IMR-90 (cell line): ENCODE measurements at regions not wholly inside any gene's neighbourhood (a gene's known extent, or its start where the extent isn't known, plus 50 kb on each side); places are given as distances from the start of the nearest gene placed in this dataset.
A peak's percentile ranks its signal among the peaks of the same experiment; 100 is the strongest.

ENCODE experiments used
- ATAC-seq: fragments of 200-7000 bp; cut with Tn5 transposase; 2 replicates; pipeline ENCODE4 v1.9.1; 2020; ENCODE audit warnings: low read depth, mild to moderate bottlenecking, moderate library complexity
- BruUV-seq: library from RNA; stranded (reverse); fragments of 400-500 nt; replicated peaks from 2 replicates; lab custom pipeline; 2021; lab: Mats Ljungman, UMichigan
- CTCF ChIA-PET: fragments of 300-600 bp; formaldehyde crosslinking; extraction: SDS; loops from one replicate; lab custom pipeline; 2021; ENCODE audit warnings: antibody characterized with exemption; lab: Yijun Ruan, JAX
- POLR2A ChIA-PET: fragments of 300-600 bp; sonication (Branson Sonifier 250); formaldehyde crosslinking; loops from one replicate; lab custom pipeline; 2022; ENCODE audit warnings: antibody characterized with exemption; ENCODE audit not compliant: unreplicated experiment; lab: Charles Lee
- DNase-seq: peaks from one replicate; pipeline ENCODE4 v3.0.0; 2013
- H2AFZ ChIP-seq: replicated peaks from 2 replicates; pipeline ENCODE3; 2013; ENCODE audit warnings: low read length, mild to moderate bottlenecking; ENCODE audit not compliant: poor library complexity
- H2AK5ac ChIP-seq: 2 replicates; pipeline ENCODE4 v1.6.1; 2013; ENCODE audit warnings: low read depth, low read length, inconsistent platforms
- H2AK9ac ChIP-seq: replicated peaks from 2 replicates; pipeline ENCODE3; 2013; ENCODE audit warnings: mild to moderate bottlenecking, low read depth, low read length, moderate library complexity; ENCODE audit not compliant: poor library complexity
- H2BK120ac ChIP-seq: 2 replicates; pipeline ENCODE4 v1.6.1; 2013; ENCODE audit warnings: low read depth, low read length, inconsistent platforms
- H2BK15ac ChIP-seq: 3 replicates; pipeline ENCODE4 v1.6.1; 2013; ENCODE audit warnings: low read depth, low read length, inconsistent platforms
- H2BK20ac ChIP-seq: 2 replicates; pipeline ENCODE4 v1.6.1; 2013; ENCODE audit warnings: low read depth, mild to moderate bottlenecking, inconsistent platforms, low read length, moderate library complexity
- H2BK5ac ChIP-seq: 2 replicates; pipeline ENCODE4 v1.6.1; 2013; ENCODE audit warnings: mild to moderate bottlenecking, low read depth, low read length, inconsistent platforms; ENCODE audit not compliant: poor library complexity, severe bottlenecking
- H3K14ac ChIP-seq: replicated peaks from 2 replicates; pipeline ENCODE4 v1.6.1; 2013; ENCODE audit warnings: low read depth, low read length, inconsistent platforms
- H3K18ac ChIP-seq: 2 replicates; pipeline ENCODE4 v1.6.1; 2013; ENCODE audit warnings: low read depth, low read length, control low read depth
- H3K23ac ChIP-seq: 2 replicates; pipeline ENCODE4 v1.6.1; 2013; ENCODE audit warnings: low read depth, low read length, inconsistent platforms
- H3K27ac ChIP-seq: 2 replicates; pipeline ENCODE4 v1.5.1; 2013; ENCODE audit warnings: mild to moderate bottlenecking, control low read depth, low read length; ENCODE audit not compliant: insufficient read depth
- H3K27me3 ChIP-seq: 2 replicates; pipeline ENCODE4 v1.6.1; 2013; ENCODE audit warnings: low read length; ENCODE audit not compliant: control insufficient read depth, insufficient read depth
- H3K36me3 ChIP-seq: 2 replicates; pipeline ENCODE4 v1.6.1; 2013; ENCODE audit warnings: low read length, mixed read lengths; ENCODE audit not compliant: control insufficient read depth, insufficient read depth
- H3K4ac ChIP-seq: 2 replicates; pipeline ENCODE4 v1.6.1; 2013; ENCODE audit warnings: low read depth, low read length, inconsistent platforms
- H3K4me1 ChIP-seq: 2 replicates; pipeline ENCODE4 v1.6.1; 2013; ENCODE audit warnings: low read length, mixed read lengths; ENCODE audit not compliant: control insufficient read depth, insufficient read depth
- H3K4me2 ChIP-seq: 2 replicates; pipeline ENCODE4 v1.6.1; 2013; ENCODE audit warnings: low read depth, mild to moderate bottlenecking, control low read depth, low read length, moderate library complexity
- H3K4me3 ChIP-seq: 2 replicates; pipeline ENCODE4 v1.5.1; 2013; ENCODE audit warnings: low read depth, mild to moderate bottlenecking, control low read depth, low read length, moderate library complexity; ENCODE audit not compliant: insufficient read depth
- H3K56ac ChIP-seq: 2 replicates; pipeline ENCODE4 v1.6.1; 2013; ENCODE audit warnings: low read length, inconsistent platforms; ENCODE audit not compliant: insufficient read depth; ENCODE audit errors: extremely low read depth
- H3K79me1 ChIP-seq, 2 experiments: 2 replicates each; pipeline ENCODE4 v1.6.1; 2013; ENCODE audit warnings: low read length in 2 of 2, inconsistent platforms in 1 of 2, low read depth in 1 of 2
- H3K9ac ChIP-seq: 2 replicates; pipeline ENCODE4 v1.6.1; 2013; ENCODE audit warnings: low read depth, low read length, control low read depth
- H3K9me1 ChIP-seq: 2 replicates; pipeline ENCODE4 v1.6.1; 2013; ENCODE audit warnings: low read length, inconsistent platforms; ENCODE audit not compliant: insufficient read depth
- H3K9me3 ChIP-seq: 2 replicates; pipeline ENCODE4 v1.6.1; 2013; ENCODE audit warnings: low read length; ENCODE audit not compliant: control insufficient read depth, insufficient read depth
- H4K20me1 ChIP-seq: 2 replicates; pipeline ENCODE4 v1.6.1; 2013; ENCODE audit warnings: low read length, inconsistent platforms; ENCODE audit not compliant: insufficient read depth
- H4K5ac ChIP-seq: 2 replicates; pipeline ENCODE4 v1.6.1; 2013; ENCODE audit warnings: mild to moderate bottlenecking, low read depth, low read length, control low read depth
- H4K8ac ChIP-seq, 2 experiments: 2 replicates each; pipeline ENCODE4 v1.6.1; 2013; ENCODE audit warnings: low read depth in 2 of 2, low read length in 2 of 2, control low read depth in 1 of 2, inconsistent platforms in 1 of 2
- H4K91ac ChIP-seq: 2 replicates; pipeline ENCODE4 v1.6.1; 2013; ENCODE audit warnings: low read depth, low read length, inconsistent platforms; ENCODE audit not compliant: insufficient read depth
- CHD1 ChIP-seq: IDR thresholded peaks from 2 replicates; pipeline ENCODE4 v1.6.1; 2012; ENCODE audit warnings: low read depth, low read length, improper control_type of control experiment
- CTCF ChIP-seq: conservative IDR thresholded peaks from 2 replicates; pipeline ENCODE4 v1.5.1; 2012; ENCODE audit warnings: mild to moderate bottlenecking, low read depth, low read length, improper control_type of control experiment
- ELK1 ChIP-seq: fragments of 150-350 bp; IDR thresholded peaks from 2 replicates; pipeline ENCODE4 v1.6.1; 2016; ENCODE audit warnings: low read depth, mild to moderate bottlenecking, low read length, moderate library complexity, borderline replicate concordance
- FOS ChIP-seq: fragments of 150-350 bp; IDR thresholded peaks from 2 replicates; pipeline ENCODE4 v1.6.1; 2016; ENCODE audit warnings: low read depth, low read length
- MAZ ChIP-seq: IDR thresholded peaks from 2 replicates; pipeline ENCODE4 v1.6.1; 2012; ENCODE audit warnings: low read depth, mild to moderate bottlenecking, low read length, improper control_type of control experiment, moderate library complexity, borderline replicate concordance
- MXI1 ChIP-seq: IDR thresholded peaks from 2 replicates; pipeline ENCODE4 v1.6.1; 2012; ENCODE audit warnings: low read depth, mild to moderate bottlenecking, low read length, moderate library complexity, borderline replicate concordance
- NFE2L2 ChIP-seq: fragments of 150-350 bp; IDR thresholded peaks from 2 replicates; pipeline ENCODE4 v1.6.1; 2016; ENCODE audit warnings: low read depth, mild to moderate bottlenecking, low read length
- POLR2A ChIP-seq: IDR thresholded peaks from 2 replicates; pipeline ENCODE4 v1.6.1; 2012; ENCODE audit warnings: mild to moderate bottlenecking, low read depth, low read length
- RAD21 ChIP-seq: IDR thresholded peaks from 2 replicates; pipeline ENCODE4 v1.6.1; 2012; ENCODE audit warnings: low read length, improper control_type of control experiment
- RCOR1 ChIP-seq: IDR thresholded peaks from 2 replicates; pipeline ENCODE4 v1.6.1; 2012; ENCODE audit warnings: mild to moderate bottlenecking, low read length, improper control_type of control experiment; ENCODE audit not compliant: insufficient replicate concordance
- SMC3 ChIP-seq: fragments of 150-350 bp; IDR thresholded peaks from 2 replicates; pipeline ENCODE4 v1.6.1; 2016; ENCODE audit warnings: low read depth, mild to moderate bottlenecking, antibody characterized with exemption, low read length, moderate library complexity
- WGBS, 2 experiments: methylation state at CpG; one replicate each; pipeline versions ENCODE4 v1.1.5 to v1.1.7; 2013; ENCODE audit warnings: missing lambda C conversion rate in 2 of 2; ENCODE audit not compliant: insufficient read length in 1 of 2; ENCODE audit errors: extremely low coverage in 2 of 2; 5-methylcytosine and 5-hydroxymethylcytosine counted together
- dilution Hi-C: fragments of 300-500 bp; cut with HindIII; formaldehyde crosslinking; loops from one replicate; pipeline ENCODE4 v1.14.3; 2018; ENCODE audit warnings: low sequenced_read_pairs; ENCODE audit not compliant: unreplicated experiment
- in situ Hi-C: fragments of 300-500 bp; cut with MboI; formaldehyde crosslinking; loops from 3 replicates; pipeline ENCODE4 v1.14.3; 2019; ENCODE audit warnings: low sequenced_read_pairs, inconsistent platforms, mixed read lengths
- intact Hi-C: fragments of 100-400 bp; cut with micrococcal nuclease; formaldehyde crosslinking; loops from 2 replicates; pipeline ENCODE4 v1.10.0; 2022

- Histone ChIP-seq H2BK15ac (no peak overlapping the region), H4K5ac (no peak overlapping the region; the same call in 1 of the 2 replicates), H3K4ac (no peak overlapping the region), H4K91ac (no peak overlapping the region), H3K4me2 (no peak overlapping the region; the same call in 1 of the 2 replicates), H2BK5ac (no peak overlapping the region), H3K14ac (no peak overlapping the region), H3K9me1 (no peaks in the 10 kb centered on the region; the same call in 1 of the 2 replicates), H3K9me3 (peaks cover 4% of the 10 kb centered on the region; the same call in 1 of the 2 replicates), H2BK120ac (no peak overlapping the region; the same call in 1 of the 2 replicates), H3K56ac (no peak overlapping the region), H3K4me1 (peaks cover 2% of the 10 kb centered on the region; the same call in 1 of the 2 replicates), H3K79me1 (no peaks in the 10 kb centered on the region), H3K27me3 (peaks cover 5% of the 10 kb centered on the region; the same call in 1 of the 2 replicates), H4K8ac (no peak overlapping the region), H4K20me1 (no peaks in the 10 kb centered on the region), H3K18ac (no peak overlapping the region; the same call in 1 of the 2 replicates), H2AK9ac (no peak overlapping the region), H3K27ac (no peak overlapping the region), H2AFZ (peak overlapping the region; percentile 52), H2BK20ac (no peak overlapping the region), H3K36me3 (no peaks in the 10 kb centered on the region), H2AK5ac (no peak overlapping the region), H3K9ac (no peak overlapping the region), H3K4me3 (no peak overlapping the region), H3K23ac (no peak overlapping the region)
- ChIA-PET CTCF (no interaction called here), POLR2A (no interaction called here)
- 45% methylated on average over 5 of the region's 10 CpGs; no CpG with 5 or more reads in 1 of the 2 experiments for WGBS, 2 experiments
- BruUV-seq: no TSS peak
- dilution Hi-C loops: no loop called here
- in situ Hi-C loops: no loop called here
- ATAC-seq (peak; percentile 87), DNase-seq (peak; percentile 41)
- intact Hi-C loops: loop anchor here (2.0 kb wide), 2 partner anchors 335 to 551 kb away; no protein-coding TSS in a partner anchor
- no peak for TF ChIP-seq NFE2L2
- TF ChIP-seq MXI1: no peak
- TF ChIP-seq CHD1: no peak
- peak; percentile 49 for TF ChIP-seq CTCF
- TF ChIP-seq POLR2A: no peak
- peak; percentile 26; the same call in 1 of the 2 replicates for TF ChIP-seq FOS
- TF ChIP-seq SMC3: peak; percentile 48
- TF ChIP-seq RAD21: peak; percentile 60
- TF ChIP-seq MAZ: no peak
- TF ChIP-seq ELK1: no peak
- no peak for TF ChIP-seq RCOR1
These were observed 185.9 kb downstream of the ERCC6L2 start for GRCh38 chr9:96061293-96061987.
